Left ventricle myocardium inferior (tissue), 1 donor: ENCODE measurements at regions not wholly inside any gene's neighbourhood (a gene's known extent, or its start where the extent isn't known, plus 50 kb on each side); places are given as distances from the start of the nearest gene placed in this dataset.

Experiments used
- DNase-seq: peaks from one replicate; pipeline ENCODE4 v3.0.0-alpha.2; 2020
- H3K27ac ChIP-seq: fragments of 200-600 bp; replicated peaks from 2 replicates; pipeline ENCODE4 v1.8.0; 2021
- H3K27me3 ChIP-seq: fragments of 200-600 bp; 2 replicates; pipeline ENCODE4 v1.8.0; 2021; ENCODE audit warnings: low read depth
- H3K36me3 ChIP-seq: fragments of 200-600 bp; 2 replicates; pipeline ENCODE4 v1.8.0; 2021
- H3K4me1 ChIP-seq: fragments of 200-600 bp; 2 replicates; pipeline ENCODE4 v1.8.0; 2021
- H3K4me3 ChIP-seq: fragments of 200-600 bp; 2 replicates; pipeline ENCODE4 v1.8.0; 2021; ENCODE audit warnings: mild to moderate bottlenecking, moderate library complexity
- H3K9me3 ChIP-seq: fragments of 200-600 bp; replicated peaks from 2 replicates; pipeline ENCODE4 v1.8.0; 2021
- CTCF ChIP-seq: fragments of 200-600 bp; IDR thresholded peaks from 2 replicates; pipeline ENCODE4 v1.8.0; 2021; ENCODE audit warnings: antibody characterized with exemption, mild to moderate bottlenecking, borderline replicate concordance
- intact Hi-C: fragments of 100-400 bp; cut with micrococcal nuclease; formaldehyde crosslinking; loops from one replicate; pipeline ENCODE4 v1.11.0; 2022
- donor health status: DM: no; HTN: yes; CAD: no; lungs with severe emphysema.

- Histone ChIP-seq H3K36me3 (no peaks in the 10 kb centered on the region), H3K4me1 (peaks cover 3% of the 10 kb centered on the region), H3K27ac (no peak overlapping the region), H3K27me3 (no peaks in the 10 kb centered on the region), H3K4me3 (no peak overlapping the region), H3K9me3 (peaks cover 12% of the 10 kb centered on the region)
- no peak for TF ChIP-seq CTCF
- DNase-seq, result no peak
- intact Hi-C loops, result no loop called here
These were observed 222.6 kb downstream of the SOD2 start for GRCh38 chr6:159470397-159470796.

- peaks cover 12% of the 10 kb centered on the region for H3K9me3 ChIP-seq
- no peaks in the 10 kb centered on the region for H3K36me3 ChIP-seq
- H3K4me3 ChIP-seq, result no peak overlapping the region
- no peak for DNase-seq
- peaks cover 6% of the 10 kb centered on the region for H3K27me3 ChIP-seq
- intact Hi-C loops, result no loop called here
- TF ChIP-seq CTCF, result no peak
- H3K27ac ChIP-seq, result no peak overlapping the region
- peaks cover 3% of the 10 kb centered on the region for H3K4me1 ChIP-seq
These were observed 223.6 kb downstream of the SOD2 start for GRCh38 chr6:159469443-159469842.

- H3K9me3 ChIP-seq, result peaks cover 12% of the 10 kb centered on the region
- no peaks in the 10 kb centered on the region for H3K36me3 ChIP-seq
- H3K27me3 ChIP-seq, result peaks cover 7% of the 10 kb centered on the region
- H3K4me3 ChIP-seq, result no peak overlapping the region
- H3K27ac ChIP-seq, result no peak overlapping the region
- no peak for DNase-seq
- TF ChIP-seq CTCF, result no peak
- intact Hi-C loops, result no loop called here
- H3K4me1 ChIP-seq, result peaks cover 3% of the 10 kb centered on the region
These were observed 224.0 kb downstream of the SOD2 start for GRCh38 chr6:159468994-159469393.

- H3K27ac ChIP-seq, result no peak overlapping the region
- intact Hi-C loops, result no loop called here
- H3K36me3 ChIP-seq, result no peaks in the 10 kb centered on the region
- H3K9me3 ChIP-seq, result peaks cover 12% of the 10 kb centered on the region
- H3K4me1 ChIP-seq, result no peaks in the 10 kb centered on the region
- no peak for TF ChIP-seq CTCF
- no peak overlapping the region for H3K4me3 ChIP-seq
- DNase-seq, result no peak
- H3K27me3 ChIP-seq, result peaks cover 14% of the 10 kb centered on the region
These were observed 225.5 kb downstream of the SOD2 start for GRCh38 chr6:159467473-159468041.

- H3K27me3 ChIP-seq, result peaks cover 14% of the 10 kb centered on the region
- intact Hi-C loops, result no loop called here
- no peak for DNase-seq
- no peaks in the 10 kb centered on the region for H3K4me1 ChIP-seq
- H3K27ac ChIP-seq, result no peak overlapping the region
- no peak for TF ChIP-seq CTCF
- H3K4me3 ChIP-seq, result no peak overlapping the region
- H3K9me3 ChIP-seq, result peaks cover 9% of the 10 kb centered on the region
- H3K36me3 ChIP-seq, result no peaks in the 10 kb centered on the region
These were observed 226.1 kb downstream of the SOD2 start for GRCh38 chr6:159466926-159467325.
